Right atrium auricular region (tissue), 2 donors: ENCODE measurements at regions not wholly inside any gene's neighbourhood (a gene's known extent, or its start where the extent isn't known, plus 50 kb on each side); places are given as distances from the start of the nearest gene placed in this dataset.

Source experiments
- DNase-seq: peaks from one replicate; pipeline ENCODE4 v3.0.0-alpha.2; 2019; ENCODE audit warnings: low spot score
- H3K27ac ChIP-seq, 2 donors: fragments of 200-600 bp; sonication (generic); 1 replicate in 1 of 2; 2 replicates in 1 of 2; pipeline ENCODE4 v1.5.1; 2016 to 2019
- H3K27me3 ChIP-seq, 2 donors: fragments of 200-600 bp; sonication (generic); one replicate each; pipeline versions ENCODE4 v1.5.1 to v1.6.0; 2017 to 2019
- H3K36me3 ChIP-seq: fragments of 200-600 bp; sonication (generic); one replicate; pipeline ENCODE4 v1.5.1; 2016
- H3K4me1 ChIP-seq, 2 donors: fragments of 200-600 bp; sonication (generic); one replicate each; pipeline versions ENCODE4 v1.5.1 to v1.6.0; 2017 to 2019
- H3K4me3 ChIP-seq, 2 donors: fragments of 200-600 bp; sonication (generic); 1 replicate in 1 of 2; 2 replicates in 1 of 2; pipeline ENCODE4 v1.5.1; 2017 to 2019; ENCODE audit warnings: mild to moderate bottlenecking in 1 of 2, moderate library complexity in 1 of 2
- H3K9me3 ChIP-seq, 2 donors: fragments of 200-600 bp; sonication (generic); one replicate each; pipeline ENCODE4 v1.5.1; 2019
- CTCF ChIP-seq, 2 donors: fragments of 200-600 bp; sonication (generic); IDR thresholded peaks; one replicate each; pipeline ENCODE4 v1.5.1; 2019; ENCODE audit warnings: antibody characterized with exemption in 2 of 2

- no peak for TF ChIP-seq CTCF (IDR thresholded peaks at IDR 0.05)
- Histone ChIP-seq H3K27me3 (no peaks in the 10 kb centered on the region), H3K9me3 (peaks cover 0 to under 1% of the 10 kb centered on the region in 2 donors), H3K4me3 (no peak overlapping the region), H3K4me1 (no peaks in the 10 kb centered on the region), H3K27ac (no peak overlapping the region), H3K36me3 (no peaks in the 10 kb centered on the region)
- no peak for DNase-seq
These were observed 268.0 kb downstream of the MSRB3 start for GRCh38 chr12:65546528-65546927.

GRCh38 chr12:65556676-65557437 is 267.4 kb upstream of the HMGA2 start:
- Histone ChIP-seq H3K36me3 (no peaks in the 10 kb centered on the region), H3K27me3 (no peaks in the 10 kb centered on the region), H3K27ac (no peak overlapping the region), H3K4me1 (peaks cover 0 to 8% of the 10 kb centered on the region in 2 donors), H3K9me3 (no peaks in the 10 kb centered on the region), H3K4me3 (no peak overlapping the region)
- peak; percentile 79 for DNase-seq
- TF ChIP-seq CTCF (IDR thresholded peaks at IDR 0.05) = peak; percentile 88 to 97

GRCh38 chr12:65557438-65558181 is 266.7 kb upstream of the HMGA2 start:
- no peak overlapping the region for H3K4me3 ChIP-seq
- no peaks in the 10 kb centered on the region for H3K36me3 ChIP-seq
- TF ChIP-seq CTCF (IDR thresholded peaks at IDR 0.05) = no peak
- no peaks in the 10 kb centered on the region for H3K9me3 ChIP-seq
- DNase-seq = no peak
- H3K27ac ChIP-seq = no peak overlapping the region
- no peaks in the 10 kb centered on the region for H3K27me3 ChIP-seq
- peaks cover 0 to 8% of the 10 kb centered on the region in 2 donors for H3K4me1 ChIP-seq

GRCh38 chr12:65560286-65560685 is 264.0 kb upstream of the HMGA2 start:
- no peak for DNase-seq
- no peak for TF ChIP-seq CTCF (IDR thresholded peaks at IDR 0.05)

GRCh38 chr12:65561798-65562382 is 262.4 kb upstream of the HMGA2 start:
- H3K36me3 ChIP-seq = no peaks in the 10 kb centered on the region
- no peak overlapping the region for H3K4me3 ChIP-seq
- H3K27me3 ChIP-seq = no peaks in the 10 kb centered on the region
- H3K27ac ChIP-seq = no peak overlapping the region
- no peak for DNase-seq
- TF ChIP-seq CTCF (IDR thresholded peaks at IDR 0.05) = no peak
- no peaks in the 10 kb centered on the region for H3K9me3 ChIP-seq
- peaks cover 0 to 21% of the 10 kb centered on the region in 2 donors for H3K4me1 ChIP-seq

More at GRCh38 chr12:65560286-65560685, 264.0 kb upstream of the HMGA2 start:
- H3K27ac ChIP-seq = no peak overlapping the region
- H3K4me3 ChIP-seq = no peak overlapping the region
- no peaks in the 10 kb centered on the region for H3K36me3 ChIP-seq
- no peaks in the 10 kb centered on the region for H3K27me3 ChIP-seq
- H3K9me3 ChIP-seq = no peaks in the 10 kb centered on the region
- H3K4me1 ChIP-seq = peaks cover 0 to 8% of the 10 kb centered on the region in 2 donors
